GM10266 (cell line): ENCODE measurements at regions not wholly inside any gene's neighbourhood (a gene's known extent, or its start where the extent isn't known, plus 50 kb on each side); places are given as distances from the start of the nearest gene placed in this dataset.

Experiments
- DNase-seq: peaks from one replicate; pipeline ENCODE4 v3.0.0; 2012; ENCODE audit errors: extremely low spot score
- CTCF ChIP-seq: IDR thresholded peaks from 2 replicates; pipeline ENCODE4 v1.5.1; 2012; ENCODE audit warnings: mild to moderate bottlenecking, low read depth; ENCODE audit not compliant: control insufficient read depth, insufficient read depth; ENCODE audit errors: missing control alignments

DNA sequence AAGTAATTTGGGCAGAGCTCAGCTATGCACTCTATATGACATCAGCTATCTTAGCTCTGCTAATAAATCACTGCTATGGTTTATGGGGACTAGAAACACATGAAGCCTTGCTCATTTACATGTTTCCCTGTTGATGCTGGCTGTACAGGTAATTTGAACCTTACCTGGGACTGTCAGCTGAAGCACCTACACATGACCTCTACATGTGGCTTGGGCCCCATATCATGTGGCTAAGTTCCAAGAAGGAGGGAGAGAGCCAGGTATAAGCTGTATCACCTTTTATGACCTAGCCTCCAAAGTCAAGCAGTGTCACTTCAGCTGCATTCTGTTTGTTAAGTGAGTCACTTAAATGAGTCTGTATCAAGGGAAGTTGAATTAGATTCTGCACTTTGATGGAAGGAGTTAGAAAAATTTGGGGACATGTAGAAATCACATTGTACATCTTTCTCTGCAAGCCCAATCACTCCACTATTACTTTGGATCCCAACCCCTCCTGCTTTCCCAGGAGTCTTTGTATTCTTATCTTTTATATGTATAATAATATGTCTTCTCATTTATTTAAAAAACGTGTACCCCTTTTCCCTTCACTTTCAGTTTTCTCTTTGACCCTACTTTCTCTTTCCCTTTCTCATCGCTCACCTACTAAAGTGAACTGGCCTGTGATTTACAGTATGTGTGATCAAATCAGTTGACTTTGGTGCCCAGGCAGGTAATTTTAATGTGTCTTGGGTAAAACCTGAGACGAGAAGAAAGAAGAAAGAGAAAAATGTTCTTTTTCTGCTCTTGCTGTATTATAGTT is 53.4 kb upstream of the PRKACB start:
- DNase-seq = no peak
- TF ChIP-seq CTCF = no peak

DNA sequence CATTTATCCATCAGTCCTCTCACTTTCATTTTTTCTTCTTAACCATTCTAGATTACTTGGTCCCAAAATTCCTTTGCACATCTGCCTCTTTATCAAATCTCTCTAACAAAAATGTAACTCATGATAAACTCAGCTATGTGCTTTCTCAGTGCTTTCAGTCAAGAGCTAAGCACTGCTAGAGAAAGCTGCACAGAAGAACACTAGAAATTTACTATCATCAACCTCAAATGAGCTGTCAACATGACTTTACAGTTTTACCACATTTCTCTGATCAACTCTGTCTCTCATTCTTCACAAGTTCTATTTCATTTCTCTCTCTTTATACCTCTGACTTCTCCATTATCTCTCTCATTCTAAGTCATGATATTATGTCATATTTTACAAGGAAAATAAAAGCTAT is 54.2 kb upstream of the PRKACB start:
- DNase-seq = no peak
- no peak for TF ChIP-seq CTCF

- no peak for TF ChIP-seq CTCF
- DNase-seq = no peak
Measured at GRCh38 chr1:84089465-84089864, 54.6 kb upstream of the PRKACB start.

DNA sequence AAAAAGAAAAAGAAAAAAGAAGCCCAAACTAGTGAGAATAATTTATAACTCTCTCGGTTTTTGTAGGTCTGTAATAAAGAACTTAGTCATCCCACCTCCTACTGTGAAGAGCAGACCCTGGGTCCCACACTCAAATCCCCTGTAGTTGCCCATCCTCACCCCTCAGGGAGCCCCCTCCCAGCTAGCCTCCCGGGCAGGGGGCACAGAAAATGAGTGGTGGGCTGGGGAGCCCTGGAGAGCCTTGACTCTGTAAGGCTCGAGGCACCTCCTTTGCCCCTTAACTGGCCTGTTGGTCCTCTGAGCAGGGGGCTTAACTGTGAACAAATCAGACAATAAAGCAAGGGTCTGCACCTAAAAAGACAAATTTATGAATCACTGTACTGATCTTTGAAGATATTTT is 57.5 kb upstream of the PRKACB start:
- DNase-seq = no peak
- TF ChIP-seq CTCF = no peak

DNA sequence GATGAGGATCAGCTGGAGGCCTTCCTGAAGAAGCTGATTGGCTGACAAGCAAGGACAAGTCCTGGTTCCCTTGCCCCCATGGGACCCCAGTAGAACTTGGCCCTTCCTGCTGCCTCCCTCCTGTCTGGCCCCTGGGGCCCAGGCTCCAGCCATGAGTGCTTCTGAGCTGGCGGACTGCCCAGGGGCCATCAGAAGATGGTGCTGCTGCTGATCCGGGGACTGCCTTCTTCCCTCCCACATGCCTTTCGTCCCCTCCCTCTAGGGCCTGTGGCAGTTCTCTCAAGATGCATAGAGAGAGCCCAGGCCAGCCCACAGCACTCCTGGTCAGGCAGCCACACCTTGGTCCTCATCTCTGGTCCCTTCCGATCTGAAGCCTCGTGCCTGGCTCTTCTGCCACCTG is 57.9 kb upstream of the PRKACB start:
- no peak for DNase-seq
- no peak for TF ChIP-seq CTCF

- DNase-seq = no peak
- no peak for TF ChIP-seq CTCF
Measured at GRCh38 chr1:84083307-84083706, 60.8 kb upstream of the PRKACB start.

DNA sequence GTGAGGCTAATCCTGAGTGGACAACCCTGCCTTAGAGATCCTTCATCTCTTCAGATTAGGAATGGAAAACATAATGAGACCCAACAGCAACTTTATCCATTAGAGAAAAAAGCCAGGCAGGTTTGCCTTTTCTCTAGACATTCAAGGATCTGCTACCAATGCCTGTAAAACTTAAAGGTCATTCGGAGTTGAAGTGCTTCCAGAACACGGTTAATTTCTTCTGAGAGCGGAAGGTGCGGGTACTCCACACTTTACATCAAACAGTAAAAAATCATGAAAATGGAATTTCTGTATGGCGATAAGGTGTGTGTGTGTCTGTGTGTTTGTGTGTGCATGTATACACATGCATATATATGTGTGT is 65.2 kb upstream of the PRKACB start:
- DNase-seq = no peak
- no peak for TF ChIP-seq CTCF
